BLaER1 (cell line): ENCODE measurements at regions not wholly inside any gene's neighbourhood (a gene's known extent, or its start where the extent isn't known, plus 50 kb on each side); places are given as distances from the start of the nearest gene placed in this dataset.

Source experiments
- H3K27ac ChIP-seq: shearing (Covaris generic); formaldehyde crosslinking; 2 replicates; pipeline ENCODE4 v1.8.1; 2022
- H3K27me3 ChIP-seq: shearing (Covaris generic); formaldehyde crosslinking; 2 replicates; pipeline ENCODE4 v1.8.1; 2022
- H3K36me3 ChIP-seq: shearing (Covaris generic); formaldehyde crosslinking; 2 replicates; pipeline ENCODE4 v1.8.1; 2022
- H3K4me1 ChIP-seq: shearing (Covaris generic); formaldehyde crosslinking; 2 replicates; pipeline ENCODE4 v1.8.1; 2022
- H3K4me2 ChIP-seq: shearing (Covaris generic); formaldehyde crosslinking; 2 replicates; pipeline ENCODE4 v1.8.1; 2022
- H3K4me3 ChIP-seq: shearing (Covaris generic); formaldehyde crosslinking; 2 replicates; pipeline ENCODE4 v1.8.1; 2022
- H3K9ac ChIP-seq: shearing (Covaris generic); formaldehyde crosslinking; 2 replicates; pipeline ENCODE4 v1.8.1; 2022
- H3K9me3 ChIP-seq: shearing (Covaris generic); formaldehyde crosslinking; 2 replicates; pipeline ENCODE4 v1.8.1; 2022
- H4K20me1 ChIP-seq: shearing (Covaris generic); formaldehyde crosslinking; 2 replicates; pipeline ENCODE4 v1.8.1; 2022
- Cebpa-rat ChIP-seq: shearing (Covaris generic); IDR thresholded peaks from 2 replicates; pipeline ENCODE4 v1.8.1; 2022

- no peak overlapping the region for H3K4me3 ChIP-seq
- no peaks in the 10 kb centered on the region for H4K20me1 ChIP-seq
- TF ChIP-seq Cebpa-rat: no peak
- H3K27me3 ChIP-seq: no peaks in the 10 kb centered on the region
- no peaks in the 10 kb centered on the region for H3K36me3 ChIP-seq
- no peak overlapping the region for H3K27ac ChIP-seq
- no peaks in the 10 kb centered on the region for H3K4me1 ChIP-seq
- H3K9ac ChIP-seq: no peak overlapping the region
- peaks cover 6% of the 10 kb centered on the region for H3K9me3 ChIP-seq
- no peak overlapping the region for H3K4me2 ChIP-seq
These were observed 1050.8 kb upstream of the EEF2KMT start for GRCh38 chr16:6148361-6148760.

GRCh38 chr16:6146874-6147425, 1049.4 kb upstream of the EEF2KMT start:
- no peaks in the 10 kb centered on the region for H4K20me1 ChIP-seq
- H3K36me3 ChIP-seq: no peaks in the 10 kb centered on the region
- H3K9me3 ChIP-seq: peaks cover 6% of the 10 kb centered on the region
- no peak overlapping the region for H3K27ac ChIP-seq
- no peaks in the 10 kb centered on the region for H3K4me1 ChIP-seq
- H3K4me2 ChIP-seq: no peak overlapping the region
- TF ChIP-seq Cebpa-rat: no peak
- no peak overlapping the region for H3K9ac ChIP-seq
- no peak overlapping the region for H3K4me3 ChIP-seq
- no peaks in the 10 kb centered on the region for H3K27me3 ChIP-seq

GRCh38 chr16:6146356-6146755, 1048.8 kb upstream of the EEF2KMT start:
- no peak overlapping the region for H3K4me2 ChIP-seq
- H4K20me1 ChIP-seq: no peaks in the 10 kb centered on the region
- no peaks in the 10 kb centered on the region for H3K27me3 ChIP-seq
- H3K4me3 ChIP-seq: no peak overlapping the region
- H3K4me1 ChIP-seq: no peaks in the 10 kb centered on the region
- no peak overlapping the region for H3K27ac ChIP-seq
- TF ChIP-seq Cebpa-rat: no peak
- H3K9me3 ChIP-seq: peaks cover 6% of the 10 kb centered on the region
- no peak overlapping the region for H3K9ac ChIP-seq
- H3K36me3 ChIP-seq: no peaks in the 10 kb centered on the region

GRCh38 chr16:6144463-6144862, 1046.9 kb upstream of the EEF2KMT start:
- no peak overlapping the region for H3K4me3 ChIP-seq
- no peak overlapping the region for H3K9ac ChIP-seq
- no peaks in the 10 kb centered on the region for H3K36me3 ChIP-seq
- H3K4me1 ChIP-seq: no peaks in the 10 kb centered on the region
- peaks cover 6% of the 10 kb centered on the region for H3K9me3 ChIP-seq
- H3K27me3 ChIP-seq: no peaks in the 10 kb centered on the region
- H3K27ac ChIP-seq: no peak overlapping the region
- TF ChIP-seq Cebpa-rat: no peak
- no peak overlapping the region for H3K4me2 ChIP-seq
- H4K20me1 ChIP-seq: no peaks in the 10 kb centered on the region

- Histone ChIP-seq H3K4me2 (no peak overlapping the region), H3K9me3 (peaks cover 6% of the 10 kb centered on the region)
- no peak for TF ChIP-seq Cebpa-rat
These were observed 1045.4 kb upstream of the EEF2KMT start for GRCh38 chr16:6143020-6143419.

GRCh38 chr16:6133009-6133557, 1035.5 kb upstream of the EEF2KMT start:
- Histone ChIP-seq H3K4me1 (no peaks in the 10 kb centered on the region), H3K9me3 (no peaks in the 10 kb centered on the region), H3K9ac (no peak overlapping the region), H4K20me1 (no peaks in the 10 kb centered on the region), H3K27ac (no peak overlapping the region), H3K27me3 (no peaks in the 10 kb centered on the region), H3K4me3 (no peak overlapping the region), H3K36me3 (no peaks in the 10 kb centered on the region), H3K4me2 (no peak overlapping the region)
- no peak for TF ChIP-seq Cebpa-rat

More at GRCh38 chr16:6143020-6143419, 1045.4 kb upstream of the EEF2KMT start:
- H3K36me3 ChIP-seq: no peaks in the 10 kb centered on the region
- H3K27me3 ChIP-seq: no peaks in the 10 kb centered on the region
- H3K27ac ChIP-seq: no peak overlapping the region
- no peak overlapping the region for H3K4me3 ChIP-seq
- H3K9ac ChIP-seq: no peak overlapping the region
- no peaks in the 10 kb centered on the region for H3K4me1 ChIP-seq
- H4K20me1 ChIP-seq: no peaks in the 10 kb centered on the region

- no peaks in the 10 kb centered on the region for H3K27me3 ChIP-seq
- no peaks in the 10 kb centered on the region for H3K4me1 ChIP-seq
- H4K20me1 ChIP-seq: no peaks in the 10 kb centered on the region
- H3K9me3 ChIP-seq: no peaks in the 10 kb centered on the region
- no peak overlapping the region for H3K4me2 ChIP-seq
- H3K27ac ChIP-seq: no peak overlapping the region
- H3K36me3 ChIP-seq: no peaks in the 10 kb centered on the region
- no peak for TF ChIP-seq Cebpa-rat
- H3K4me3 ChIP-seq: no peak overlapping the region
- H3K9ac ChIP-seq: no peak overlapping the region
These were observed 1034.5 kb upstream of the EEF2KMT start for GRCh38 chr16:6132121-6132520.

GRCh38 chr16:6131526-6132050, 1034.0 kb upstream of the EEF2KMT start:
- Histone ChIP-seq H3K9me3 (no peaks in the 10 kb centered on the region), H3K4me3 (no peak overlapping the region), H3K4me1 (no peaks in the 10 kb centered on the region), H3K4me2 (no peak overlapping the region), H3K36me3 (no peaks in the 10 kb centered on the region), H3K27me3 (no peaks in the 10 kb centered on the region), H4K20me1 (no peaks in the 10 kb centered on the region), H3K9ac (no peak overlapping the region), H3K27ac (no peak overlapping the region)
- no peak for TF ChIP-seq Cebpa-rat

- H3K27ac ChIP-seq: no peak overlapping the region
- H3K4me2 ChIP-seq: no peak overlapping the region
- no peak for TF ChIP-seq Cebpa-rat
- no peak overlapping the region for H3K4me3 ChIP-seq
- no peaks in the 10 kb centered on the region for H3K27me3 ChIP-seq
- no peaks in the 10 kb centered on the region for H3K4me1 ChIP-seq
- no peaks in the 10 kb centered on the region for H3K36me3 ChIP-seq
- no peaks in the 10 kb centered on the region for H3K9me3 ChIP-seq
- H3K9ac ChIP-seq: no peak overlapping the region
- no peaks in the 10 kb centered on the region for H4K20me1 ChIP-seq
These were observed 1028.1 kb upstream of the EEF2KMT start for GRCh38 chr16:6125483-6126259.

- no peak overlapping the region for H3K4me2 ChIP-seq
- no peaks in the 10 kb centered on the region for H3K9me3 ChIP-seq
- no peaks in the 10 kb centered on the region for H4K20me1 ChIP-seq
- H3K4me3 ChIP-seq: no peak overlapping the region
- H3K27ac ChIP-seq: no peak overlapping the region
- H3K4me1 ChIP-seq: no peaks in the 10 kb centered on the region
- H3K9ac ChIP-seq: no peak overlapping the region
- no peaks in the 10 kb centered on the region for H3K27me3 ChIP-seq
- no peaks in the 10 kb centered on the region for H3K36me3 ChIP-seq
- no peak for TF ChIP-seq Cebpa-rat
These were observed 1026.5 kb upstream of the EEF2KMT start for GRCh38 chr16:6124136-6124535.
